ENCODE measurements at regions not wholly inside any gene's neighbourhood (a gene's known extent, or its start where the extent isn't known, plus 50 kb on each side); places are given as distances from the start of the nearest gene placed in this dataset.

DNA sequence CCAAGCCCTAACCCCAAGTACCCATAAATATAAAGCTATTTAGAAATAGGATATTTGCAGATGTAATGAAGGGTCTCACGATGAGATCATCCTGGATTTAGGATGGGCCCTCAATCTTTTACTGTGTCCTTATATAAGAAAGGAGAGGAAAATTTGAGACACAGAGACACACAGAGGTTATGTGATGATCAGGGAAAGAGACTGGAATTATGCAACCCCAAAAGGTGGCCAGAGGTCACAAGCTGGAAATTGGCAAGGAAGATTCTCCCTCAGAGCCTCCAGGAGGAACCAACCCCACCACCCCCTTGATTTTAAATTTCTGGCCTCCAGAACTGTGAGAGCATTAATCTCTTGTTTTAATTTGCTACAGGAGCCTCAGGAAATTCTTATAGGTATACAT lies 334.9 kb upstream of the PRICKLE1 start:
- H3K27ac ChIP-seq = no peak overlapping the region
- TF ChIP-seq, protein P1, sequence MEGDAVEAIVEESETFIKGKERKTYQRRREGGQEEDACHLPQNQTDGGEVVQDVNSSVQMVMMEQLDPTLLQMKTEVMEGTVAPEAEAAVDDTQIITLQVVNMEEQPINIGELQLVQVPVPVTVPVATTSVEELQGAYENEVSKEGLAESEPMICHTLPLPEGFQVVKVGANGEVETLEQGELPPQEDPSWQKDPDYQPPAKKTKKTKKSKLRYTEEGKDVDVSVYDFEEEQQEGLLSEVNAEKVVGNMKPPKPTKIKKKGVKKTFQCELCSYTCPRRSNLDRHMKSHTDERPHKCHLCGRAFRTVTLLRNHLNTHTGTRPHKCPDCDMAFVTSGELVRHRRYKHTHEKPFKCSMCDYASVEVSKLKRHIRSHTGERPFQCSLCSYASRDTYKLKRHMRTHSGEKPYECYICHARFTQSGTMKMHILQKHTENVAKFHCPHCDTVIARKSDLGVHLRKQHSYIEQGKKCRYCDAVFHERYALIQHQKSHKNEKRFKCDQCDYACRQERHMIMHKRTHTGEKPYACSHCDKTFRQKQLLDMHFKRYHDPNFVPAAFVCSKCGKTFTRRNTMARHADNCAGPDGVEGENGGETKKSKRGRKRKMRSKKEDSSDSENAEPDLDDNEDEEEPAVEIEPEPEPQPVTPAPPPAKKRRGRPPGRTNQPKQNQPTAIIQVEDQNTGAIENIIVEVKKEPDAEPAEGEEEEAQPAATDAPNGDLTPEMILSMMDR (IDR thresholded peaks at IDR 0.05) = no peak
- H3K4me3 ChIP-seq = no peak overlapping the region
- no peak for DNase-seq (ENCODE audit: low spot score)

GRCh38 chr12:42923583-42923982 lies 334.0 kb upstream of the PRICKLE1 start:
- no peak overlapping the region for H3K27ac ChIP-seq
- TF ChIP-seq, protein P1 (IDR thresholded peaks at IDR 0.05) = no peak
- DNase-seq (ENCODE audit: low spot score) = no peak

DNA sequence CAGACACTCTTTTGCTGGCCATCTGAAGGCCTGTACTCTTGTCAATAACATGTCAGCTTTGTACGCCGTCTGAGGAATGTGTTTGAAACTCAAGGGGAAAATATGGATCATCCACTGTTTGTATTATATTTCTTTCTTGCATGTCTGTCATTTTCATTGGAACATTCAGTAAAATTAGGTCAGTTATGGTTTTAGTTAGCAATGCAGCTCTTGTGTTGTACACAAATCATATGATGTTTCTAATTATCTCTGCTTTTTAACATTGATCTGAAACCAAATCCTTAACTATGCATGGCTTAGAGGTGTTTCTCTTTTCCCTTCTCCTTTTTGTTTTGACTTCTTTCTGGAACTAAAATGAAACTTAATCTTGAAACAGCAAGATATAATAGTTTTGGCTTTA lies 333.6 kb upstream of the PRICKLE1 start:
- no peak overlapping the region for H3K4me3 ChIP-seq
- H3K27ac ChIP-seq = no peak overlapping the region
- no peak for DNase-seq (ENCODE audit: low spot score)
- TF ChIP-seq, protein P1 (IDR thresholded peaks at IDR 0.05) = no peak

More at GRCh38 chr12:42923583-42923982, 334.0 kb upstream of the PRICKLE1 start:
- H3K4me3 ChIP-seq = no peak overlapping the region

GRCh38 chr12:42922505-42922850 lies 332.9 kb upstream of the PRICKLE1 start:
- no peak for DNase-seq (ENCODE audit: low spot score)
- Histone ChIP-seq H3K27ac (no peak overlapping the region), H3K4me3 (no peak overlapping the region)
- TF ChIP-seq, protein P1 (IDR thresholded peaks at IDR 0.05) = no peak

DNA sequence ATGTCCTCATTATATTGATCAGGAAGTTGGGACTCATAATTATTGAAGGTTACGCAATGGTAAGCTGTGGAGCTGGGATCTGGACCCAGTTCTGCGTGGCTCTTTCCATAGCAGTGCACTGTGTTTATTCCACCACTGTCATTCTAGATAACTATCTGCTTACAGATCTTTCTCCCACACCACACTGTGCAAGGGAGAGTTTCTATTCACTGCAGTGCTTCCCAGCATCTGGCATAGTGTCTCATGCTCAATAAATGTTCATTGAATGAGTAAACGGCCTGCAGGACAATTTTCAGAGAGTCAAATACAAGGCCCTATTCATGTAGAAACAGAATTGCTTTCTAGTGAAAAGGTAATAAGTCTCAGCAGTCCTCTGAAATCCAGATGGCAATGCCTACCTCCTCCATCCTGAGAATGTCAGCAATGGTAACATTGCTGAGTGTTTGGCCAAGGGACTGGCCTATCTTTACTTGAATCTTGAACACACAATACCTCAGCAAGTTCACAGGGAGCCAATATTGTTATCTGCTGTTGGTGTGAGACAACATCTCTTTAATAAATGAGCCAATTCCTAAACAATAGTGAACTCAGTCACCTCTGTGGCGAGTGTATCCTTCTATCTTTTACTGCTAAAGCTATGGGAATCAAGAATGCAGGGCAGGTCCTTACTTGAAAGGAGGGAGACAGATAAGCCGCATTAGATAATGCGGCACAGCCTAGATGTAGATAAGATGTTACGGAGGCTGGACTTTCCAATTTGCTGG lies 332.4 kb upstream of the PRICKLE1 start:
- no peak for DNase-seq (ENCODE audit: low spot score)
- TF ChIP-seq, protein P1 (IDR thresholded peaks at IDR 0.05) = no peak
- no peak overlapping the region for H3K27ac ChIP-seq
- no peak overlapping the region for H3K4me3 ChIP-seq

DNA sequence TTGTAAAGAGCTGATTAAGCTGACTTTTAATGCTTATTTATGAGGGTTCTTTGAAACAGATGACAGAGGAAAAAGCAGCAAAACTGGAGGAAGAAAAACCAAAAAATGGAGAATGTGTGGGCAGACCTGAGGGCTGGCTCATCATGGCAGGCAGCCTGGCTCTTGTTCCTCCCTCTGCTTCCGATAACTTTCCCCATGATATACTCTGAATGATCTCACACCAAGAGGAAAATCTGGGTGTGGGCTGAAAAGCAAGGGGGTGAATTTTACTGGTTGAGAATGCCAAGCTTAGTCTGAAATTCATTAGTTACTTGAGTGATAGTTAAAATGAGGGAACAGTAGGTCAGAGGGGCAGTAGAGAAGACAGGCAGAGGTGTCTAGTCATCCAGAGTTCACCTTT lies 330.1 kb upstream of the PRICKLE1 start:
- H3K27ac ChIP-seq = no peak overlapping the region
- TF ChIP-seq, protein P1 (IDR thresholded peaks at IDR 0.05) = no peak
- DNase-seq (ENCODE audit: low spot score) = no peak

DNA sequence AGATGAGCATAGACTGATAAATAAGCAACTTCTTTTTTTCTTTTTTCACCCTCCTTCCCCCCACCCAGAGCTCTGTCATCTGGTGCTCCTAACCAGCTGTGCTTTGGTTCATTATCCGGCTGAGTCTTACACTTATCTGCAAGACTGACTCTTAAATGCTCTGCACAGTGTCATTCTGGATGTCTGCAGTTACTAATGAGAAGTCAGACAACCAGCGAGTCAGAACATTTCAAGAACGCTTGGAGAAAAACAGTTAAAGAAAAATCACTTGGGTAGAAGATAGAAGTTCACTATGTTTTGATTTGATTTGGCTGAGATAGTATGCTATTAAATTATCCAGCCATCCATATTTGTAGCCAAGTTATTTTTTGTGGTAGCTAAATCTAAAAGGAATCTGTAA lies 328.9 kb upstream of the PRICKLE1 start:
- TF ChIP-seq, protein P1 (IDR thresholded peaks at IDR 0.05) = no peak
- DNase-seq (ENCODE audit: low spot score) = no peak

More for the DNA sequence above, 330.1 kb upstream of the PRICKLE1 start:
- H3K4me3 ChIP-seq = no peak overlapping the region

More for the DNA sequence above, 328.9 kb upstream of the PRICKLE1 start:
- no peak overlapping the region for H3K27ac ChIP-seq
- H3K4me3 ChIP-seq = no peak overlapping the region

Measured in coronary artery (tissue), 2 donors.